Osteoblast (primary cell): ENCODE measurements at regions not wholly inside any gene's neighbourhood (a gene's known extent, or its start where the extent isn't known, plus 50 kb on each side); places are given as distances from the start of the nearest gene placed in this dataset.

Experiments
- DNase-seq: peaks from one replicate; pipeline ENCODE4 v3.0.0; 2011; ENCODE audit warnings: low spot score, mixed read lengths; ENCODE audit not compliant: insufficient read length; ENCODE audit errors: missing footprints
- H2AFZ ChIP-seq: 2 replicates; pipeline ENCODE4 v1.6.0; 2011; ENCODE audit warnings: mild to moderate bottlenecking, low read length
- H3K27ac ChIP-seq: 2 replicates; pipeline ENCODE4 v1.5.1; 2011; ENCODE audit warnings: mild to moderate bottlenecking, low read depth, low read length, moderate library complexity
- H3K27me3 ChIP-seq: 2 replicates; pipeline ENCODE4 v1.6.0; 2012; ENCODE audit warnings: mild to moderate bottlenecking, control low read depth, inconsistent platforms, low read length, moderate library complexity; ENCODE audit not compliant: insufficient read depth
- H3K36me3 ChIP-seq: 2 replicates; pipeline ENCODE4 v1.5.1; 2011; ENCODE audit warnings: mild to moderate bottlenecking, low read length, control low read depth, moderate library complexity; ENCODE audit not compliant: insufficient read depth
- H3K4me1 ChIP-seq: 2 replicates; pipeline ENCODE4 v1.5.1; 2011; ENCODE audit warnings: mild to moderate bottlenecking, low read length, control low read depth, moderate library complexity; ENCODE audit not compliant: insufficient read depth
- H3K4me2 ChIP-seq: 2 replicates; pipeline ENCODE4 v1.6.0; 2011; ENCODE audit warnings: mild to moderate bottlenecking, low read length; ENCODE audit not compliant: insufficient read depth
- H3K4me3 ChIP-seq: fragments of 200-600 bp; sonication (generic); 3 replicates; pipeline ENCODE4 v1.5.1; 2012; ENCODE audit warnings: mild to moderate bottlenecking, low read length, inconsistent platforms; ENCODE audit not compliant: insufficient read depth
- H3K79me2 ChIP-seq: 2 replicates; pipeline ENCODE4 v1.6.0; 2012; ENCODE audit warnings: mild to moderate bottlenecking, low read length, control low read depth, inconsistent platforms; ENCODE audit not compliant: insufficient read depth
- H3K9me3 ChIP-seq: 2 replicates; pipeline ENCODE4 v1.5.1; 2011; ENCODE audit warnings: low read depth, low read length, control low read depth
- H4K20me1 ChIP-seq: 2 replicates; pipeline ENCODE4 v1.6.0; 2012; ENCODE audit warnings: mild to moderate bottlenecking, low read length, control low read depth; ENCODE audit not compliant: insufficient read depth
- TF ChIP-seq, protein P1 (sequence below): IDR thresholded peaks from 2 replicates; pipeline ENCODE4 v1.5.1; 2011; ENCODE audit warnings: mild to moderate bottlenecking, low read depth, low read length, moderate library complexity; ENCODE audit errors: extremely low read depth

GRCh38 chr2:64863097-64863820, 125.9 kb upstream of the SLC1A4 start:
- H3K27ac ChIP-seq, result peak overlapping the region; percentile 16
- no peaks in the 10 kb centered on the region for H4K20me1 ChIP-seq
- no peaks in the 10 kb centered on the region for H3K36me3 ChIP-seq
- H3K79me2 ChIP-seq, result no peaks in the 10 kb centered on the region
- no peak overlapping the region for H2AFZ ChIP-seq
- TF ChIP-seq, protein P1, sequence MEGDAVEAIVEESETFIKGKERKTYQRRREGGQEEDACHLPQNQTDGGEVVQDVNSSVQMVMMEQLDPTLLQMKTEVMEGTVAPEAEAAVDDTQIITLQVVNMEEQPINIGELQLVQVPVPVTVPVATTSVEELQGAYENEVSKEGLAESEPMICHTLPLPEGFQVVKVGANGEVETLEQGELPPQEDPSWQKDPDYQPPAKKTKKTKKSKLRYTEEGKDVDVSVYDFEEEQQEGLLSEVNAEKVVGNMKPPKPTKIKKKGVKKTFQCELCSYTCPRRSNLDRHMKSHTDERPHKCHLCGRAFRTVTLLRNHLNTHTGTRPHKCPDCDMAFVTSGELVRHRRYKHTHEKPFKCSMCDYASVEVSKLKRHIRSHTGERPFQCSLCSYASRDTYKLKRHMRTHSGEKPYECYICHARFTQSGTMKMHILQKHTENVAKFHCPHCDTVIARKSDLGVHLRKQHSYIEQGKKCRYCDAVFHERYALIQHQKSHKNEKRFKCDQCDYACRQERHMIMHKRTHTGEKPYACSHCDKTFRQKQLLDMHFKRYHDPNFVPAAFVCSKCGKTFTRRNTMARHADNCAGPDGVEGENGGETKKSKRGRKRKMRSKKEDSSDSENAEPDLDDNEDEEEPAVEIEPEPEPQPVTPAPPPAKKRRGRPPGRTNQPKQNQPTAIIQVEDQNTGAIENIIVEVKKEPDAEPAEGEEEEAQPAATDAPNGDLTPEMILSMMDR, result no peak
- no peaks in the 10 kb centered on the region for H3K27me3 ChIP-seq
- no peak for DNase-seq
- no peaks in the 10 kb centered on the region for H3K9me3 ChIP-seq
- no peak overlapping the region for H3K4me3 ChIP-seq
- H3K4me1 ChIP-seq, result peaks cover 44% of the 10 kb centered on the region
- no peak overlapping the region for H3K4me2 ChIP-seq

DNA sequence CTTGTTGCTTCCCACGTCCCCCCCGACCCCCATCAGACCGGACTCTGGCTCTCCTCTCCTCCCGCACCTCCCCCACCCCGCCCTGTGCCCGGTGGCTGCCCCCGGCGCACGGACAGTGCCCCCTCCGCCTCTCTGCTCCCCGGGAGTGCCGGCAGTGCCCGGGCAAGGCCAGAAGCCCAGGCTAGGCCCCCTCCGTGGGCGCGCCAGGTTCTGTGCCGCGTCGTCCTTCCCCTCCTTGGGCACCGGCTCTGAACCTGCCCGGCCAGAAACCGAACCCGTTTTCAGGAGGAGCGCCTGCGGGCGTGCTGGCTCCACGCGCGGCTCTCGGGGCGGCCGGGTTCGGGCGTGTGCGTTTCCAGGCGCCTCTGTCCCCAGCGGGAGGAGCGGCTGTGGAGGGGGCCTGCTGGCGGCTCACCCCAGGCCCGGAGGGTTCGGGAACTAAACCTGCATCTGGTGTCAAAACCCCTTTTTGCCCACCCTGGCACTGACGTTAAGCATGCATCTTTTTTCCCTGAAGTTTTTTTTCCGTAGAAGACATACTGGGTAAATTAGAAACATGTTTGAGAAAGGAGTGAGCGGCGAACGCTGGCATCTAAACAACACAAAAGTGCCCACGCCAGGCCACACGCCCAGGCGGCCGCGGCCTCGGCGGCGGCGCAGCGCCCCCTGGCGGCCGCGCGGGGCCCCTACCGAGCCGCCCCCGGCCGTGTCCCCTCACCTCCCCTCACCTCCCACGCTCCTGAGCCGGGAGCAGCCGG, 123.9 kb upstream of the SLC1A4 start:
- no peaks in the 10 kb centered on the region for H3K27me3 ChIP-seq
- peak overlapping the region; percentile 90 for H3K4me2 ChIP-seq
- no peaks in the 10 kb centered on the region for H3K9me3 ChIP-seq
- H4K20me1 ChIP-seq, result no peaks in the 10 kb centered on the region
- no peaks in the 10 kb centered on the region for H3K36me3 ChIP-seq
- TF ChIP-seq, protein P1, result peak; percentile 44
- peak; percentile 97 for DNase-seq
- peak overlapping the region; percentile 80 for H2AFZ ChIP-seq
- peaks cover 28% of the 10 kb centered on the region for H3K4me1 ChIP-seq
- peak overlapping the region; percentile 72 for H3K4me3 ChIP-seq
- H3K79me2 ChIP-seq, result no peaks in the 10 kb centered on the region
- H3K27ac ChIP-seq, result peak overlapping the region; percentile 75

DNA sequence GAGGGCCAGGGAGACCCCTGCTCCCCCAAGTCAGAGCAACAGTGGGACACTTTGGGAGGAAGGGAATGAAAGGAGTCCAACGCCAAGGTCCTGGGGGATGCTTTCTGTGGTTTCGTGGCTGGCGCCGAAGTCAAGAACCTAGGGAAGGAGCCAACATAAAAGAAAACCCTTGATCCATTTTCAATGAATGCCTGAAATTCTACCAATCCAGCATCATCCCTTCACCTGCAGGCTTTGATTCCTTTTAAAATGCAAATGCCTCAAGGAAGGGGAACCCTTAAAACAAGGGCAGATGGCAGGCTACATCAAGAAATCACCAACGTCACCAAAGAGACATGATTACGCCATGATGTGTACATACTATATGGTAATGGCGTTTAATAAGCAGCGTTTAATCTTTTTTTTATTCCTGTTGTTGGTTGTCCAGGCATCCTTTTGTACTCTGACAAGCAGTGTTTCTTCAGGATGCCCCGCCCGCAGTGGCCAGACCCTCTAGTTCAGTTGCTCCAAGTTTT, 123.3 kb upstream of the SLC1A4 start:
- no peaks in the 10 kb centered on the region for H3K36me3 ChIP-seq
- peak overlapping the region; percentile 80 for H2AFZ ChIP-seq
- H3K79me2 ChIP-seq, result no peaks in the 10 kb centered on the region
- no peaks in the 10 kb centered on the region for H3K9me3 ChIP-seq
- H3K27ac ChIP-seq, result peak overlapping the region; percentile 5
- H3K4me2 ChIP-seq, result peak overlapping the region; percentile 90
- no peaks in the 10 kb centered on the region for H3K27me3 ChIP-seq
- no peak for DNase-seq
- peaks cover 24% of the 10 kb centered on the region for H3K4me1 ChIP-seq
- H3K4me3 ChIP-seq, result peak overlapping the region; percentile 72
- TF ChIP-seq, protein P1, result no peak
- no peaks in the 10 kb centered on the region for H4K20me1 ChIP-seq

- Histone ChIP-seq H3K36me3 (no peaks in the 10 kb centered on the region), H3K27ac (peak overlapping the region; percentile 5), H3K4me3 (peak overlapping the region; percentile 72), H3K9me3 (no peaks in the 10 kb centered on the region), H3K4me2 (peak overlapping the region; percentile 90), H2AFZ (peak overlapping the region; percentile 39), H3K4me1 (peaks cover 24% of the 10 kb centered on the region), H3K79me2 (no peaks in the 10 kb centered on the region), H4K20me1 (no peaks in the 10 kb centered on the region), H3K27me3 (no peaks in the 10 kb centered on the region)
- TF ChIP-seq, protein P1, result no peak
- peak; percentile 98 for DNase-seq
Observed at GRCh38 chr2:64866797-64867196, 122.4 kb upstream of the SLC1A4 start.
